HepG2 (cell line): ENCODE measurements at regions not wholly inside any gene's neighbourhood (a gene's known extent, or its start where the extent isn't known, plus 50 kb on each side); places are given as distances from the start of the nearest gene placed in this dataset.

Experiments
- ATAC-seq: fragments of 200-7000 bp; cut with Tn5 transposase; 3 replicates; pipeline ENCODE4 v1.9.1; 2020; ENCODE audit warnings: mild to moderate bottlenecking, moderate library complexity
- BruUV-seq: library from RNA; stranded (reverse); fragments of 400-500 nt; replicated peaks from 2 replicates; lab custom pipeline; 2021; lab: Mats Ljungman, UMichigan
- CTCF ChIA-PET: fragments of 300-600 bp; formaldehyde crosslinking; extraction: SDS; loops from one replicate; lab custom pipeline; 2021; ENCODE audit warnings: low total read pairs, inconsistent platforms, low intra/inter-chr PET ratio; lab: Yijun Ruan, JAX
- POLR2A ChIA-PET: fragments of 350-600 bp; sonication (Branson Sonifier 250); formaldehyde crosslinking; loops from one replicate; lab custom pipeline; 2020; ENCODE audit warnings: antibody characterized with exemption, inconsistent platforms; lab: Yijun Ruan, JAX
- DNase-seq: peaks from one replicate; pipeline ENCODE4 v3.0.0-alpha.2; 2015; ENCODE audit warnings: low spot score
- FAIRE-seq: peaks from 3 replicates; lab custom pipeline; 2011; peaks lifted over from hg19 to GRCh38; lab: Jason Lieb, UNC
- H2AFZ ChIP-seq: one replicate; pipeline ENCODE4 v1.6.1; 2011; ENCODE audit warnings: low read length, inconsistent platforms
- H3K27ac ChIP-seq: fragments of 300-600 bp; 3 replicates; pipeline ENCODE4 v1.8.0; 2011; ENCODE audit warnings: mixed run types, mild to moderate bottlenecking, mixed read lengths, low read length, inconsistent platforms; ENCODE audit not compliant: insufficient read depth; ENCODE audit errors: extremely low read length
- H3K27me3 ChIP-seq, 2 experiments: fragments of 200-600 bp in 1 of 2; 2 replicates in 1 of 2; 3 replicates in 1 of 2; pipeline versions ENCODE4 v1.6.0 to v1.8.0; 2011; ENCODE audit warnings: low read length in 2 of 2, mild to moderate bottlenecking in 2 of 2, moderate library complexity in 2 of 2, inconsistent platforms in 1 of 2; ENCODE audit not compliant: insufficient read depth in 2 of 2, control insufficient read depth in 1 of 2
- H3K36me3 ChIP-seq, 2 experiments: fragments of 200-600 bp in 1 of 2; replicated peaks in 1 of 2; 2 replicates in 1 of 2; 3 replicates in 1 of 2; pipeline versions ENCODE4 v1.5.1 to v1.8.0; 2011; ENCODE audit warnings: low read length in 2 of 2, inconsistent platforms in 1 of 2; ENCODE audit not compliant: insufficient read depth in 2 of 2, control insufficient read depth in 1 of 2
- H3K4me1 ChIP-seq: 2 replicates; pipeline ENCODE4 v1.5.1; 2012; ENCODE audit warnings: low read length, inconsistent platforms; ENCODE audit not compliant: insufficient read depth
- H3K4me2 ChIP-seq: 2 replicates; pipeline ENCODE4 v1.6.0; 2011; ENCODE audit warnings: low read depth, low read length, inconsistent platforms
- H3K4me3 ChIP-seq, 3 experiments: fragments of 200-600 bp in 1 of 3; sonication (generic), shearing (Covaris generic) in 1 of 3; replicated peaks in 1 of 3; 2 replicates each; pipeline ENCODE4 v1.5.1; 2011 to 2016; ENCODE audit warnings: low read length in 3 of 3, inconsistent platforms in 2 of 3, low read depth in 2 of 3, mild to moderate bottlenecking in 2 of 3, control low read depth in 1 of 3, mixed read lengths in 1 of 3; ENCODE audit not compliant: insufficient read depth in 1 of 3
- H3K79me2 ChIP-seq: one replicate; pipeline ENCODE4 v1.6.1; 2011; ENCODE audit warnings: low read length, inconsistent platforms; ENCODE audit not compliant: insufficient read depth
- H3K9ac ChIP-seq: 2 replicates; pipeline ENCODE4 v1.6.0; 2011; ENCODE audit warnings: mild to moderate bottlenecking, low read depth, low read length, inconsistent platforms; ENCODE audit not compliant: insufficient read depth
- H3K9me3 ChIP-seq: 2 replicates; pipeline ENCODE4 v1.5.1; 2012; ENCODE audit warnings: mild to moderate bottlenecking, low read length
- H4K20me1 ChIP-seq: 2 replicates; pipeline ENCODE4 v1.6.0; 2011; ENCODE audit warnings: inconsistent platforms, mild to moderate bottlenecking, low read length, moderate library complexity; ENCODE audit not compliant: insufficient read depth
- EHMT2 ChIP-seq: fragments of 200-600 bp; sonication (generic); IDR thresholded peaks from 2 replicates; pipeline ENCODE4 v1.7.0; 2017; ENCODE audit warnings: antibody characterized with exemption, low read depth, low read length, borderline replicate concordance
- FLYWCH1 ChIP-seq: sonication (generic); formaldehyde crosslinking; IDR thresholded peaks from 2 replicates; pipeline ENCODE4 v1.8.1; 2023; ENCODE audit warnings: mild to moderate bottlenecking, missing genetic modification reagents
- GPN1 ChIP-seq: sonication (generic); formaldehyde crosslinking; IDR thresholded peaks from 2 replicates; pipeline ENCODE4 v1.5.1; 2020; ENCODE audit warnings: missing genetic modification reagents, borderline replicate concordance
- MYNN ChIP-seq: sonication (generic); formaldehyde crosslinking; IDR thresholded peaks from 2 replicates; pipeline ENCODE4 v1.4.0; 2020; ENCODE audit warnings: mild to moderate bottlenecking, low read depth, missing genetic modification reagents
- RARG ChIP-seq: sonication (generic); formaldehyde crosslinking; IDR thresholded peaks from 2 replicates; pipeline ENCODE4 v1.4.0; 2020; ENCODE audit warnings: low read depth, mild to moderate bottlenecking, missing genetic modification reagents
- YY1 ChIP-seq: IDR thresholded peaks from 2 replicates; pipeline ENCODE4 v1.6.1; 2011; ENCODE audit warnings: low read length, low read depth, moderate library complexity, mild to moderate bottlenecking; ENCODE audit not compliant: insufficient read depth, insufficient replicate concordance
- ZBTB8A ChIP-seq: sonication (generic); formaldehyde crosslinking; IDR thresholded peaks from 2 replicates; pipeline ENCODE4 v1.4.0; 2020; ENCODE audit warnings: mild to moderate bottlenecking, low read depth, missing genetic modification reagents, borderline replicate concordance
- ZNF124 ChIP-seq: sonication (generic); formaldehyde crosslinking; IDR thresholded peaks from 2 replicates; pipeline ENCODE4 v1.4.0; 2020; ENCODE audit warnings: missing genetic modification reagents
- ZNF24 ChIP-seq: fragments of 450-650 bp; IDR thresholded peaks from 2 replicates; pipeline ENCODE4 v1.6.1; 2017; ENCODE audit warnings: antibody characterized with exemption, mild to moderate bottlenecking
- ZNF251 ChIP-seq: sonication (generic); formaldehyde crosslinking; IDR thresholded peaks from 2 replicates; pipeline ENCODE4 v1.9.0; 2021; ENCODE audit warnings: mild to moderate bottlenecking, missing genetic modification reagents
- ZNF260 ChIP-seq: sonication (generic); formaldehyde crosslinking; IDR thresholded peaks from 2 replicates; pipeline ENCODE4 v1.4.0; 2020; ENCODE audit warnings: missing genetic modification reagents, low read depth, mild to moderate bottlenecking, borderline replicate concordance
- ZNF383 ChIP-seq: sonication (generic); formaldehyde crosslinking; IDR thresholded peaks from 2 replicates; pipeline ENCODE4 v1.4.0; 2020; ENCODE audit warnings: missing genetic modification reagents, mild to moderate bottlenecking, borderline replicate concordance
- ZNF614 ChIP-seq: IDR thresholded peaks from 2 replicates; pipeline ENCODE4 v1.6.1; 2018; ENCODE audit warnings: missing biosample characterization, missing genetic modification reagents, inconsistent platforms, borderline replicate concordance
- ZNF749 ChIP-seq: sonication (generic); formaldehyde crosslinking; IDR thresholded peaks from 2 replicates; pipeline ENCODE4 v1.8.0; 2022; ENCODE audit warnings: mild to moderate bottlenecking, missing genetic modification reagents, moderate library complexity, borderline replicate concordance
- in situ Hi-C: cut with HindIII; loops from 2 replicates; pipeline ENCODE4 v1.10.0; 2017; ENCODE audit warnings: low pct_unique_long_range_greater_than_20kb; ENCODE audit not compliant: extremely low pct_ligation_motif_present
- intact Hi-C: fragments of 100-400 bp; cut with micrococcal nuclease; formaldehyde crosslinking; loops from one replicate; pipeline ENCODE4 v1.10.0; 2022; ENCODE audit not compliant: unreplicated experiment
- TF ChIP-seq, protein P1 (sequence below): sonication (generic); formaldehyde crosslinking; IDR thresholded peaks from 2 replicates; pipeline ENCODE4 v1.8.0; 2022; ENCODE audit warnings: missing genetic modification reagents, mild to moderate bottlenecking, moderate library complexity, borderline replicate concordance
- TF ChIP-seq, protein P2 (sequence below): sonication (generic); formaldehyde crosslinking; IDR thresholded peaks from 2 replicates; pipeline ENCODE4 v1.4.0; 2020; ENCODE audit warnings: mild to moderate bottlenecking, missing genetic modification reagents

DNA sequence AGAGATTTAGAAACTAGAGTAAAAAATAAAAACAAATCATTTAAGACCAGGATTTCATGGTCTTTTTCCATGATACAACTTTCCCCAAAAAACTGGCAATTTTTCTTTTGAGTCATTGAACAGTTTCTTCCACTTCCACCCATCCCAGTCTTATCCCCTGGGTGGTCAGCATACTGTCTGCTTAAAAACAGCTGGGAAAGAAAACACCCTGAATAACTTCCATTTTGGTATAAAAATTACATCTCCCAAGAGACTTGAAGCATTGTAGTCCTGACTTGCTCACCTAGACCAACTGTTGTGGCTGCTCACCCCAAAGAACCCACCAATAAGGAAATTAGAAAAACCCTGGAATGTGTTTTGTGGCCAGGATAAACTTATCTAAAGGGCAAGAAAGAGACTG, 731.3 kb downstream of the NR2F1-AS1 start:
- intact Hi-C loops (no loop called here), in situ Hi-C loops (loop anchor here (25.0 kb wide), 1 partner anchor 938 kb away; no protein-coding TSS in a partner anchor)
- Histone ChIP-seq H3K27me3 (no peaks in the 10 kb centered on the region), H4K20me1 (no peaks in the 10 kb centered on the region), H3K4me2 (no peak overlapping the region), H3K9ac (no peak overlapping the region), H3K36me3 (no peaks in the 10 kb centered on the region), H3K4me3 (no peak overlapping the region), H3K9me3 (no peaks in the 10 kb centered on the region), H3K27ac (no peak overlapping the region), H3K79me2 (no peaks in the 10 kb centered on the region), H2AFZ (no peak overlapping the region), H3K4me1 (no peaks in the 10 kb centered on the region)
- POLR2A ChIA-PET = no interaction called here
- no peak for FAIRE-seq
- ATAC-seq = no peak
- no peak for DNase-seq
- no TSS peak for BruUV-seq
- CTCF ChIA-PET = no interaction called here
- TF ChIP-seq ZNF260 (CRISPR knock-in tag) (no peak), FLYWCH1 (CRISPR knock-in tag) (no peak), ZNF124 (CRISPR knock-in tag) (no peak), ZNF614 (CRISPR knock-in tag) (no peak), ZNF24 (no peak), ZNF749 (CRISPR knock-in tag) (no peak), YY1 (no peak), ZNF251 (CRISPR knock-in tag) (no peak), EHMT2 (no peak), RARG (no peak), MYNN (no peak), GPN1 (CRISPR knock-in tag) (no peak), ZBTB8A (no peak), ZNF383 (CRISPR knock-in tag) (no peak)
- TF ChIP-seq, protein P1, sequence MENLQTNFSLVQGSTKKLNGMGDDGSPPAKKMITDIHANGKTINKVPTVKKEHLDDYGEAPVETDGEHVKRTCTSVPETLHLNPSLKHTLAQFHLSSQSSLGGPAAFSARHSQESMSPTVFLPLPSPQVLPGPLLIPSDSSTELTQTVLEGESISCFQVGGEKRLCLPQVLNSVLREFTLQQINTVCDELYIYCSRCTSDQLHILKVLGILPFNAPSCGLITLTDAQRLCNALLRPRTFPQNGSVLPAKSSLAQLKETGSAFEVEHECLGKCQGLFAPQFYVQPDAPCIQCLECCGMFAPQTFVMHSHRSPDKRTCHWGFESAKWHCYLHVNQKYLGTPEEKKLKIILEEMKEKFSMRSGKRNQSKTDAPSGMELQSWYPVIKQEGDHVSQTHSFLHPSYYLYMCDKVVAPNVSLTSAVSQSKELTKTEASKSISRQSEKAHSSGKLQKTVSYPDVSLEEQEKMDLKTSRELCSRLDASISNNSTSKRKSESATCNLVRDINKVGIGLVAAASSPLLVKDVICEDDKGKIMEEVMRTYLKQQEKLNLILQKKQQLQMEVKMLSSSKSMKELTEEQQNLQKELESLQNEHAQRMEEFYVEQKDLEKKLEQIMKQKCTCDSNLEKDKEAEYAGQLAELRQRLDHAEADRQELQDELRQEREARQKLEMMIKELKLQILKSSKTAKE = no peak
- TF ChIP-seq, protein P2, sequence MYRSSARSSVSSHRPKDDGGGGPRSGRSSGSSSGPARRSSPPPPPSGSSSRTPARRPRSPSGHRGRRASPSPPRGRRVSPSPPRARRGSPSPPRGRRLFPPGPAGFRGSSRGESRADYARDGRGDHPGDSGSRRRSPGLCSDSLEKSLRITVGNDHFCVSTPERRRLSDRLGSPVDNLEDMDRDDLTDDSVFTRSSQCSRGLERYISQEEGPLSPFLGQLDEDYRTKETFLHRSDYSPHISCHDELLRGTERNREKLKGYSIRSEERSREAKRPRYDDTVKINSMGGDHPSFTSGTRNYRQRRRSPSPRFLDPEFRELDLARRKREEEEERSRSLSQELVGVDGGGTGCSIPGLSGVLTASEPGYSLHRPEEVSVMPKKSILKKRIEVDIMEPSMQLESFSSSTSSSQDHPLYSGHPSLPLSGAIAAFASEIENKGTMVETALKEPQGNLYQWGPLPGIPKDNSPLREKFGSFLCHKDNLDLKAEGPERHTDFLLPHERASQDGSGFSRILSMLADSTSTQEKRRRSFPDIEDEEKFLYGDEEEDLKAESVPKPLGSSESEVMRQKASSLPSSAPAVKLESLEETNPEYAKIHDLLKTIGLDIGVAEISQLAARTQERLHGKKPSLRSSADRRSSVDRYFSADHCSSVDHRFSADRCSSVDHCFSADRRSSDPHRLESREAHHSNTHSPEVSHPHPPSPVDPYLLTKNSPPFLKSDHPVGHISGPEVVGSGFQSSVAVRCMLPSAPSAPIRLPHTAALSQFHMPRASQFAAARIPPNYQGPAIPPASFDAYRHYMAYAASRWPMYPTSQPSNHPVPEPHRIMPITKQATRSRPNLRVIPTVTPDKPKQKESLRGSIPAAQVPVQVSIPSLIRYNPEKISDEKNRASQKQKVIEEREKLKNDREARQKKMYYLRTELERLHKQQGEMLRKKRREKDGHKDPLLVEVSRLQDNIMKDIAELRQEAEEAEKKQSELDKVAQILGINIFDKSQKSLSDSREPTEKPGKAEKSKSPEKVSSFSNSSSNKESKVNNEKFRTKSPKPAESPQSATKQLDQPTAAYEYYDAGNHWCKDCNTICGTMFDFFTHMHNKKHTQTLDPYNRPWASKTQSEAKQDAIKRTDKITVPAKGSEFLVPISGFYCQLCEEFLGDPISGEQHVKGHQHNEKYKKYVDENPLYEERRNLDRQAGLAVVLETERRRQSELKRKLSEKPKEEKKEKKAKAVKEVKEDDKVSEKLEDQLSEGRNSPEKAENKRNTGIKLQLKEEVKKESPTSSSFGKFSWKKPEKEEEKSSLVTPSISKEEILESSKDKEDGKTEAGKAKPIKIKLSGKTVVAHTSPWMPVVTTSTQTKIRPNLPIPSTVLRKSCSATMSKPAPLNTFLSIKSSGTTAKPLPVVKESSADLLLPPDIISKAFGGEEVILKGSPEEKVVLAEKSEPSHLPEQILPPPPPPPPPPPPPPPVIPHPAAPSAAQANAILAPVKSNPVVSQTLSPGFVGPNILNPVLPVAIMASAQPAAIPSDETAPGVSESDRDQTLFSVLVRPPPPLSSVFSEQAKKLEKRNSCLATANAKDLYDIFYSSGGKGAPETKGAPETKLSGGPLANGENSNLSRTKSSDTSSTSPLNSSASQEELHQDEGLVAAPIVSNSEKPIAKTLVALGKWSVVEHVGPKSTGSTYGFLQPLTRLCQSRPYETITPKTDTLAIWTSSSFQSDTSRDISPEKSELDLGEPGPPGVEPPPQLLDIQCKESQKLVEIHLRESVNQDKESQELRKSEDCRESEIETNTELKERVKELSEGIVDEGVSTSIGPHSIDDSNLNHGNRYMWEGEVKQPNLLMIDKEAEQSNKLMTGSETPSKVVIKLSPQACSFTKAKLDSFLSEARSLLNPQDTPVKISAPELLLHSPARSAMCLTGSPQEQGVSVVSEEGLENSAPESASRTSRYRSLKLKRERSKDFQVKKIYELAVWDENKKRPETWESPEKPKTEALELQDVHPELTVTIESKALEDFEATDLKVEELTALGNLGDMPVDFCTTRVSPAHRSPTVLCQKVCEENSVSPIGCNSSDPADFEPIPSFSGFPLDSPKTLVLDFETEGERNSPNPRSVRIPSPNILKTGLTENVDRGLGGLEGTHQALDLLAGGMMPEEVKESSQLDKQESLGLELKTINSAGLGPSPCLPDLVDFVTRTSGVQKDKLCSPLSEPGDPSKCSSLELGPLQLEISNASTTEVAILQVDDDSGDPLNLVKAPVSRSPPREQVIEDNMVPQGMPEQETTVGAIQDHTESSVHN (CRISPR knock-in tag) = no peak
